ENCODE measurements at regions not wholly inside any gene's neighbourhood (a gene's known extent, or its start where the extent isn't known, plus 50 kb on each side); places are given as distances from the start of the nearest gene placed in this dataset.

- TF ChIP-seq EZH2phosphoT487 (IDR thresholded peaks at IDR 0.05; ENCODE audit: borderline replicate concordance, low read depth, low read length) = no peak
- TF ChIP-seq, protein P1, sequence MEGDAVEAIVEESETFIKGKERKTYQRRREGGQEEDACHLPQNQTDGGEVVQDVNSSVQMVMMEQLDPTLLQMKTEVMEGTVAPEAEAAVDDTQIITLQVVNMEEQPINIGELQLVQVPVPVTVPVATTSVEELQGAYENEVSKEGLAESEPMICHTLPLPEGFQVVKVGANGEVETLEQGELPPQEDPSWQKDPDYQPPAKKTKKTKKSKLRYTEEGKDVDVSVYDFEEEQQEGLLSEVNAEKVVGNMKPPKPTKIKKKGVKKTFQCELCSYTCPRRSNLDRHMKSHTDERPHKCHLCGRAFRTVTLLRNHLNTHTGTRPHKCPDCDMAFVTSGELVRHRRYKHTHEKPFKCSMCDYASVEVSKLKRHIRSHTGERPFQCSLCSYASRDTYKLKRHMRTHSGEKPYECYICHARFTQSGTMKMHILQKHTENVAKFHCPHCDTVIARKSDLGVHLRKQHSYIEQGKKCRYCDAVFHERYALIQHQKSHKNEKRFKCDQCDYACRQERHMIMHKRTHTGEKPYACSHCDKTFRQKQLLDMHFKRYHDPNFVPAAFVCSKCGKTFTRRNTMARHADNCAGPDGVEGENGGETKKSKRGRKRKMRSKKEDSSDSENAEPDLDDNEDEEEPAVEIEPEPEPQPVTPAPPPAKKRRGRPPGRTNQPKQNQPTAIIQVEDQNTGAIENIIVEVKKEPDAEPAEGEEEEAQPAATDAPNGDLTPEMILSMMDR (conservative IDR thresholded peaks at IDR 0.05; ENCODE audit: low read length) = no peak
Measured at GRCh38 chr15:46855388-46855787, 861.9 kb upstream of the SEMA6D start.

Measured in OCI-LY7 (cell line).